H1 (cell line): ENCODE measurements at regions not wholly inside any gene's neighbourhood (a gene's known extent, or its start where the extent isn't known, plus 50 kb on each side); places are given as distances from the start of the nearest gene placed in this dataset.

ENCODE experiments used
- EZH2 ChIP-seq: fragments of 200-600 bp; sonication (generic); IDR thresholded peaks from 2 replicates; pipeline ENCODE4 v1.7.1; 2012; ENCODE audit warnings: low read depth, mild to moderate bottlenecking, moderate library complexity, low read length, inconsistent platforms; ENCODE audit not compliant: severe bottlenecking
- GABPA ChIP-seq: IDR thresholded peaks from 2 replicates; pipeline ENCODE4 v1.6.1; 2011; ENCODE audit warnings: mild to moderate bottlenecking, low read length, moderate library complexity, borderline replicate concordance; ENCODE audit not compliant: insufficient read depth
- KDM1A ChIP-seq: fragments of 200-600, 300-600 bp; sonication (generic); IDR thresholded peaks from 2 replicates; pipeline ENCODE4 v1.7.1; 2016; ENCODE audit warnings: mild to moderate bottlenecking, low read length, borderline replicate concordance
- TEAD4 ChIP-seq: IDR thresholded peaks from 2 replicates; pipeline ENCODE4 v1.6.1; 2012; ENCODE audit warnings: low read depth, low read length, inconsistent platforms, mixed read lengths
- TF ChIP-seq, protein P1 (sequence below): fragments of 300-600 bp; sonication (generic); IDR thresholded peaks from 2 replicates; pipeline ENCODE4 v1.7.1; 2012; ENCODE audit warnings: low read length, moderate library complexity, mild to moderate bottlenecking, inconsistent platforms; ENCODE audit not compliant: insufficient replicate concordance
- TF ChIP-seq, protein P2 (sequence below): IDR thresholded peaks from 2 replicates; pipeline ENCODE4 v1.6.1; 2012; ENCODE audit warnings: inconsistent platforms

GRCh38 chr1:68917456-68917855, 420.6 kb upstream of the DEPDC1 start (continued):
- TF ChIP-seq, protein P1, sequence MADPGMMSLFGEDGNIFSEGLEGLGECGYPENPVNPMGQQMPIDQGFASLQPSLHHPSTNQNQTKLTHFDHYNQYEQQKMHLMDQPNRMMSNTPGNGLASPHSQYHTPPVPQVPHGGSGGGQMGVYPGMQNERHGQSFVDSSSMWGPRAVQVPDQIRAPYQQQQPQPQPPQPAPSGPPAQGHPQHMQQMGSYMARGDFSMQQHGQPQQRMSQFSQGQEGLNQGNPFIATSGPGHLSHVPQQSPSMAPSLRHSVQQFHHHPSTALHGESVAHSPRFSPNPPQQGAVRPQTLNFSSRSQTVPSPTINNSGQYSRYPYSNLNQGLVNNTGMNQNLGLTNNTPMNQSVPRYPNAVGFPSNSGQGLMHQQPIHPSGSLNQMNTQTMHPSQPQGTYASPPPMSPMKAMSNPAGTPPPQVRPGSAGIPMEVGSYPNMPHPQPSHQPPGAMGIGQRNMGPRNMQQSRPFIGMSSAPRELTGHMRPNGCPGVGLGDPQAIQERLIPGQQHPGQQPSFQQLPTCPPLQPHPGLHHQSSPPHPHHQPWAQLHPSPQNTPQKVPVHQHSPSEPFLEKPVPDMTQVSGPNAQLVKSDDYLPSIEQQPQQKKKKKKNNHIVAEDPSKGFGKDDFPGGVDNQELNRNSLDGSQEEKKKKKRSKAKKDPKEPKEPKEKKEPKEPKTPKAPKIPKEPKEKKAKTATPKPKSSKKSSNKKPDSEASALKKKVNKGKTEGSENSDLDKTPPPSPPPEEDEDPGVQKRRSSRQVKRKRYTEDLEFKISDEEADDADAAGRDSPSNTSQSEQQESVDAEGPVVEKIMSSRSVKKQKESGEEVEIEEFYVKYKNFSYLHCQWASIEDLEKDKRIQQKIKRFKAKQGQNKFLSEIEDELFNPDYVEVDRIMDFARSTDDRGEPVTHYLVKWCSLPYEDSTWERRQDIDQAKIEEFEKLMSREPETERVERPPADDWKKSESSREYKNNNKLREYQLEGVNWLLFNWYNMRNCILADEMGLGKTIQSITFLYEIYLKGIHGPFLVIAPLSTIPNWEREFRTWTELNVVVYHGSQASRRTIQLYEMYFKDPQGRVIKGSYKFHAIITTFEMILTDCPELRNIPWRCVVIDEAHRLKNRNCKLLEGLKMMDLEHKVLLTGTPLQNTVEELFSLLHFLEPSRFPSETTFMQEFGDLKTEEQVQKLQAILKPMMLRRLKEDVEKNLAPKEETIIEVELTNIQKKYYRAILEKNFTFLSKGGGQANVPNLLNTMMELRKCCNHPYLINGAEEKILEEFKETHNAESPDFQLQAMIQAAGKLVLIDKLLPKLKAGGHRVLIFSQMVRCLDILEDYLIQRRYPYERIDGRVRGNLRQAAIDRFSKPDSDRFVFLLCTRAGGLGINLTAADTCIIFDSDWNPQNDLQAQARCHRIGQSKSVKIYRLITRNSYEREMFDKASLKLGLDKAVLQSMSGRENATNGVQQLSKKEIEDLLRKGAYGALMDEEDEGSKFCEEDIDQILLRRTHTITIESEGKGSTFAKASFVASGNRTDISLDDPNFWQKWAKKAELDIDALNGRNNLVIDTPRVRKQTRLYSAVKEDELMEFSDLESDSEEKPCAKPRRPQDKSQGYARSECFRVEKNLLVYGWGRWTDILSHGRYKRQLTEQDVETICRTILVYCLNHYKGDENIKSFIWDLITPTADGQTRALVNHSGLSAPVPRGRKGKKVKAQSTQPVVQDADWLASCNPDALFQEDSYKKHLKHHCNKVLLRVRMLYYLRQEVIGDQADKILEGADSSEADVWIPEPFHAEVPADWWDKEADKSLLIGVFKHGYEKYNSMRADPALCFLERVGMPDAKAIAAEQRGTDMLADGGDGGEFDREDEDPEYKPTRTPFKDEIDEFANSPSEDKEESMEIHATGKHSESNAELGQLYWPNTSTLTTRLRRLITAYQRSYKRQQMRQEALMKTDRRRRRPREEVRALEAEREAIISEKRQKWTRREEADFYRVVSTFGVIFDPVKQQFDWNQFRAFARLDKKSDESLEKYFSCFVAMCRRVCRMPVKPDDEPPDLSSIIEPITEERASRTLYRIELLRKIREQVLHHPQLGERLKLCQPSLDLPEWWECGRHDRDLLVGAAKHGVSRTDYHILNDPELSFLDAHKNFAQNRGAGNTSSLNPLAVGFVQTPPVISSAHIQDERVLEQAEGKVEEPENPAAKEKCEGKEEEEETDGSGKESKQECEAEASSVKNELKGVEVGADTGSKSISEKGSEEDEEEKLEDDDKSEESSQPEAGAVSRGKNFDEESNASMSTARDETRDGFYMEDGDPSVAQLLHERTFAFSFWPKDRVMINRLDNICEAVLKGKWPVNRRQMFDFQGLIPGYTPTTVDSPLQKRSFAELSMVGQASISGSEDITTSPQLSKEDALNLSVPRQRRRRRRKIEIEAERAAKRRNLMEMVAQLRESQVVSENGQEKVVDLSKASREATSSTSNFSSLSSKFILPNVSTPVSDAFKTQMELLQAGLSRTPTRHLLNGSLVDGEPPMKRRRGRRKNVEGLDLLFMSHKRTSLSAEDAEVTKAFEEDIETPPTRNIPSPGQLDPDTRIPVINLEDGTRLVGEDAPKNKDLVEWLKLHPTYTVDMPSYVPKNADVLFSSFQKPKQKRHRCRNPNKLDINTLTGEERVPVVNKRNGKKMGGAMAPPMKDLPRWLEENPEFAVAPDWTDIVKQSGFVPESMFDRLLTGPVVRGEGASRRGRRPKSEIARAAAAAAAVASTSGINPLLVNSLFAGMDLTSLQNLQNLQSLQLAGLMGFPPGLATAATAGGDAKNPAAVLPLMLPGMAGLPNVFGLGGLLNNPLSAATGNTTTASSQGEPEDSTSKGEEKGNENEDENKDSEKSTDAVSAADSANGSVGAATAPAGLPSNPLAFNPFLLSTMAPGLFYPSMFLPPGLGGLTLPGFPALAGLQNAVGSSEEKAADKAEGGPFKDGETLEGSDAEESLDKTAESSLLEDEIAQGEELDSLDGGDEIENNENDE = no peak
- no peak for TF ChIP-seq KDM1A
- TF ChIP-seq TEAD4 = no peak
- TF ChIP-seq GABPA = no peak
- TF ChIP-seq EZH2 = no peak
- TF ChIP-seq, protein P2, sequence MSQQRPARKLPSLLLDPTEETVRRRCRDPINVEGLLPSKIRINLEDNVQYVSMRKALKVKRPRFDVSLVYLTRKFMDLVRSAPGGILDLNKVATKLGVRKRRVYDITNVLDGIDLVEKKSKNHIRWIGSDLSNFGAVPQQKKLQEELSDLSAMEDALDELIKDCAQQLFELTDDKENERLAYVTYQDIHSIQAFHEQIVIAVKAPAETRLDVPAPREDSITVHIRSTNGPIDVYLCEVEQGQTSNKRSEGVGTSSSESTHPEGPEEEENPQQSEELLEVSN = no peak
